Gastrocnemius medialis (tissue), 4 donors: ENCODE measurements at regions not wholly inside any gene's neighbourhood (a gene's known extent, or its start where the extent isn't known, plus 50 kb on each side); places are given as distances from the start of the nearest gene placed in this dataset.

Source experiments
- ATAC-seq, 2 donors: fragments of 150-250 bp; one replicate each; pipeline ENCODE4 v1.9.1; 2016
- DNase-seq, 2 donors: peaks; one replicate each; pipeline ENCODE4 v3.0.0-alpha.2; 2019
- H3K27ac ChIP-seq, 4 donors: fragments of 200-600 bp; sonication (generic); 1 replicate in 1 of 4; 2 replicates in 3 of 4; pipeline ENCODE4 v1.5.1; 2016 to 2018; ENCODE audit warnings: mild to moderate bottlenecking in 2 of 4, moderate library complexity in 1 of 4
- H3K27me3 ChIP-seq, 3 donors: fragments of 200-600 bp; sonication (generic) in 2 of 3; 1 replicate in 1 of 3; 2 replicates in 2 of 3; pipeline versions ENCODE4 v1.5.1 to v1.6.0; 2016 to 2019; ENCODE audit warnings: mild to moderate bottlenecking in 1 of 3, moderate library complexity in 1 of 3
- H3K36me3 ChIP-seq, 2 donors: fragments of 200-600 bp; sonication (generic) in 1 of 2; one replicate each; pipeline ENCODE4 v1.5.1; 2017 to 2018
- H3K4me1 ChIP-seq, 2 donors: fragments of 200-600 bp; sonication (generic) in 1 of 2; one replicate each; pipeline ENCODE4 v1.5.1; 2016 to 2017; ENCODE audit warnings: mild to moderate bottlenecking in 2 of 2
- H3K4me3 ChIP-seq, 4 donors: fragments of 200-600 bp; sonication (generic) in 3 of 4; 1 replicate in 1 of 4; 2 replicates in 3 of 4; pipeline ENCODE4 v1.5.1; 2016 to 2019; ENCODE audit warnings: mild to moderate bottlenecking in 2 of 4
- H3K9me3 ChIP-seq, 3 donors: fragments of 200-600 bp; sonication (generic) in 2 of 3; 1 replicate in 1 of 3; 2 replicates in 2 of 3; pipeline ENCODE4 v1.5.1; 2016 to 2019
- CTCF ChIP-seq, 5 experiments: fragments of 450-650 bp in 3 of 5; fragments of 200-600 bp in 2 of 5; sonication (generic) in 2 of 5; IDR thresholded peaks in 4 of 5; conservative IDR thresholded peaks in 1 of 5; 1 replicate in 4 of 5; 2 replicates in 1 of 5; pipeline ENCODE4 v1.5.1; 2016 to 2019; ENCODE audit warnings: antibody characterized with exemption in 5 of 5, mild to moderate bottlenecking in 3 of 5, moderate library complexity in 3 of 5
- POLR2A ChIP-seq, 2 donors: fragments of 450-650 bp; IDR thresholded peaks; one replicate each; pipeline ENCODE4 v1.6.1; 2017; ENCODE audit warnings: antibody characterized with exemption in 2 of 2, mild to moderate bottlenecking in 2 of 2, moderate library complexity in 2 of 2
- in situ Hi-C, 4 donors: fragments of 200-750 bp; cut with MboI; loops; one replicate each; pipeline versions ENCODE4 v1.15.0 to v1.8.0; 2017; ENCODE audit warnings: low sequenced_read_pairs in 4 of 4
- intact Hi-C: fragments of 100-400 bp; cut with DNase I; formaldehyde crosslinking; loops from one replicate; pipeline ENCODE4 v1.15.1; 2023; ENCODE audit warnings: low total_unique reads

- intact Hi-C loops (no loop called here), in situ Hi-C loops (no loop called here)
- no peak for ATAC-seq
These were observed 493.2 kb upstream of the NFIA start for GRCh38 chr1:60589046-60589748.

GRCh38 chr1:60584371-60584770 lies 498.0 kb upstream of the NFIA start:
- no peak for ATAC-seq

More at GRCh38 chr1:60589046-60589748, 493.2 kb upstream of the NFIA start:
- Histone ChIP-seq H3K4me3 (no peak overlapping the region), H3K27ac (no peak overlapping the region), H3K4me1 (no peaks in the 10 kb centered on the region), H3K36me3 (no peaks in the 10 kb centered on the region), H3K9me3 (no peaks in the 10 kb centered on the region), H3K27me3 (no peaks in the 10 kb centered on the region)
- no peak for DNase-seq
- no peak for TF ChIP-seq CTCF (IDR thresholded peaks at IDR 0.05 in 4 of 5, conservative IDR thresholded peaks at IDR 0.05 in 1 of 5)
- TF ChIP-seq POLR2A (IDR thresholded peaks at IDR 0.05): no peak

GRCh38 chr1:60583696-60584095 lies 498.7 kb upstream of the NFIA start:
- no peaks in the 10 kb centered on the region for H3K36me3 ChIP-seq
- DNase-seq: no peak
- peaks cover 0 to 7% (median 0%) of the 10 kb centered on the region in 3 donors for H3K9me3 ChIP-seq
- in situ Hi-C loops: no loop called here
- H3K4me3 ChIP-seq: no peak overlapping the region
- H3K27me3 ChIP-seq: no peaks in the 10 kb centered on the region
- TF ChIP-seq CTCF (IDR thresholded peaks at IDR 0.05 in 4 of 5, conservative IDR thresholded peaks at IDR 0.05 in 1 of 5) (no peak), POLR2A (IDR thresholded peaks at IDR 0.05) (no peak)
- ATAC-seq: no peak
- no peak overlapping the region for H3K27ac ChIP-seq
- H3K4me1 ChIP-seq: no peaks in the 10 kb centered on the region
- intact Hi-C loops: no loop called here

More at GRCh38 chr1:60584371-60584770, 498.0 kb upstream of the NFIA start:
- peaks cover 0 to 7% (median 0%) of the 10 kb centered on the region in 3 donors for H3K9me3 ChIP-seq
- H3K27me3 ChIP-seq: no peaks in the 10 kb centered on the region
- no peak overlapping the region for H3K4me3 ChIP-seq
- in situ Hi-C loops (no loop called here), intact Hi-C loops (no loop called here)
- no peak overlapping the region for H3K27ac ChIP-seq
- no peaks in the 10 kb centered on the region for H3K36me3 ChIP-seq
- no peak for TF ChIP-seq CTCF (IDR thresholded peaks at IDR 0.05 in 4 of 5, conservative IDR thresholded peaks at IDR 0.05 in 1 of 5)
- TF ChIP-seq POLR2A (IDR thresholded peaks at IDR 0.05): no peak
- no peaks in the 10 kb centered on the region for H3K4me1 ChIP-seq
- no peak for DNase-seq

GRCh38 chr1:60581455-60582220 lies 500.7 kb upstream of the NFIA start:
- H3K27ac ChIP-seq: no peak overlapping the region
- in situ Hi-C loops: no loop called here
- H3K36me3 ChIP-seq: no peaks in the 10 kb centered on the region
- H3K4me1 ChIP-seq: no peaks in the 10 kb centered on the region
- DNase-seq (no peak), ATAC-seq (no peak)
- intact Hi-C loops: no loop called here
- TF ChIP-seq CTCF (IDR thresholded peaks at IDR 0.05 in 4 of 5, conservative IDR thresholded peaks at IDR 0.05 in 1 of 5): no peak
- TF ChIP-seq POLR2A (IDR thresholded peaks at IDR 0.05): no peak
- no peaks in the 10 kb centered on the region for H3K27me3 ChIP-seq
- H3K4me3 ChIP-seq: no peak overlapping the region
- peaks cover 0 to 7% (median 0%) of the 10 kb centered on the region in 3 donors for H3K9me3 ChIP-seq
